K562 (cell line): ENCODE measurements at regions not wholly inside any gene's neighbourhood (a gene's known extent, or its start where the extent isn't known, plus 50 kb on each side); places are given as distances from the start of the nearest gene placed in this dataset.

Experiments
- ATAC-seq: fragments of 200-7000 bp; cut with Tn5 transposase; 3 replicates; pipeline ENCODE4 v1.9.1; 2020; ENCODE audit warnings: moderate library complexity
- BruUV-seq: library from RNA; stranded (reverse); fragments of 400-500 nt; replicated peaks from 2 replicates; lab custom pipeline; 2021; lab: Mats Ljungman, UMichigan
- CTCF ChIA-PET: fragments of 300-600 bp; formaldehyde crosslinking; extraction: SDS; loops from one replicate; lab custom pipeline; 2021; ENCODE audit warnings: low intra/inter-chr PET ratio; lab: Yijun Ruan, JAX
- POLR2A ChIA-PET: fragments of 300-600, 350-650 bp; sonication (Branson Sonifier 250); formaldehyde crosslinking; extraction: SDS; loops from one replicate; lab custom pipeline; 2021; ENCODE audit warnings: antibody characterized with exemption, inconsistent platforms; lab: Yijun Ruan, JAX
- DNase-seq, 4 experiments: peaks; one replicate each; pipeline versions ENCODE4 v3.0.0 to v3.0.0-alpha.2; 2011 to 2018; ENCODE audit warnings: low spot score in 3 of 4, mixed read lengths in 3 of 4; ENCODE audit errors: extremely low read depth in 1 of 4
- FAIRE-seq: peaks from 2 replicates; lab custom pipeline; 2011; peaks lifted over from hg19 to GRCh38; lab: Jason Lieb, UNC
- H2AFZ ChIP-seq: 2 replicates; pipeline ENCODE4 v1.6.0; 2011; ENCODE audit warnings: low read depth, low read length, control low read depth, inconsistent platforms
- H3K27ac ChIP-seq: fragments of 200-600 bp; 3 replicates; pipeline ENCODE4 v1.8.0; 2011; ENCODE audit warnings: low read depth, mild to moderate bottlenecking, control low read depth, inconsistent platforms, low read length, moderate library complexity, mixed read lengths; ENCODE audit errors: extremely low read depth
- H3K27me3 ChIP-seq, 2 experiments: fragments of 300-600 bp in 1 of 2; 2 replicates in 1 of 2; 3 replicates in 1 of 2; pipeline versions ENCODE4 v1.6.0 to v1.8.0; 2011; ENCODE audit warnings: inconsistent platforms in 2 of 2, low read length in 2 of 2, mild to moderate bottlenecking in 1 of 2, mixed read lengths in 1 of 2, moderate library complexity in 1 of 2; ENCODE audit not compliant: control insufficient read depth in 2 of 2, insufficient read depth in 2 of 2
- H3K36me3 ChIP-seq: fragments of 300-600 bp; 3 replicates; pipeline ENCODE4 v1.8.0; 2011; ENCODE audit warnings: mild to moderate bottlenecking, low read length, inconsistent platforms; ENCODE audit not compliant: control insufficient read depth, insufficient read depth
- H3K4me1 ChIP-seq, 2 experiments: fragments of 200-600 bp in 1 of 2; replicated peaks in 1 of 2; 2 replicates in 1 of 2; 3 replicates in 1 of 2; pipeline versions ENCODE4 v1.5.1 to v1.8.0; 2011; ENCODE audit warnings: inconsistent platforms in 2 of 2, low read length in 2 of 2, mild to moderate bottlenecking in 1 of 2, mixed read lengths in 1 of 2, moderate library complexity in 1 of 2; ENCODE audit not compliant: control insufficient read depth in 2 of 2, insufficient read depth in 2 of 2
- H3K4me2 ChIP-seq: 2 replicates; pipeline ENCODE4 v1.6.1; 2011; ENCODE audit warnings: low read length, control low read depth, inconsistent platforms, mixed read lengths; ENCODE audit not compliant: insufficient read depth
- H3K4me3 ChIP-seq: fragments of 200-600 bp; sonication (generic), shearing (Covaris generic); 2 replicates; pipeline ENCODE4 v1.5.1; 2016; ENCODE audit warnings: control low read depth, inconsistent platforms
- H3K79me2 ChIP-seq: fragments of 200-600 bp; 3 replicates; pipeline ENCODE4 v1.8.0; 2011; ENCODE audit warnings: low read length, inconsistent platforms; ENCODE audit not compliant: control insufficient read depth, insufficient read depth
- H3K9ac ChIP-seq, 2 experiments: 2 replicates each; pipeline versions ENCODE4 v1.6.0 to v1.6.1; 2011; ENCODE audit warnings: low read depth in 2 of 2, low read length in 2 of 2, control low read depth in 1 of 2, inconsistent platforms in 1 of 2, mild to moderate bottlenecking in 1 of 2, mixed read lengths in 1 of 2; ENCODE audit not compliant: insufficient read depth in 1 of 2
- H3K9me1 ChIP-seq: one replicate; pipeline ENCODE4 v1.6.0; 2011; ENCODE audit warnings: inconsistent platforms, mild to moderate bottlenecking, low read length, moderate library complexity; ENCODE audit not compliant: control insufficient read depth, insufficient read depth
- H3K9me3 ChIP-seq: replicated peaks from 2 replicates; pipeline ENCODE4 v1.5.1; 2011; ENCODE audit warnings: low read depth, low read length, inconsistent platforms; ENCODE audit not compliant: control insufficient read depth, insufficient read depth
- H4K20me1 ChIP-seq: replicated peaks from 2 replicates; pipeline ENCODE4 v1.6.1; 2011; ENCODE audit warnings: low read length, inconsistent platforms, mixed read lengths; ENCODE audit not compliant: control insufficient read depth, insufficient read depth
- ARID4B ChIP-seq: sonication (generic); formaldehyde crosslinking; IDR thresholded peaks from 2 replicates; pipeline ENCODE4 v1.8.0; 2022; ENCODE audit warnings: mild to moderate bottlenecking, missing genetic modification reagents
- BCOR ChIP-seq: fragments of 450-650 bp; IDR thresholded peaks from 2 replicates; pipeline ENCODE4 v1.6.1; 2016
- CBX3 ChIP-seq, 2 experiments: IDR thresholded peaks; 1 replicate in 1 of 2; 2 replicates in 1 of 2; pipeline ENCODE4 v1.6.1; 2012; ENCODE audit warnings: inconsistent platforms in 2 of 2, low read length in 2 of 2, borderline replicate concordance in 1 of 2, control low read depth in 1 of 2
- CHD4 ChIP-seq: fragments of 200-600 bp; sonication (generic); IDR thresholded peaks from 3 replicates; pipeline ENCODE4 v1.6.1; 2012; ENCODE audit warnings: low read depth, mild to moderate bottlenecking, mixed read lengths, low read length, inconsistent platforms; ENCODE audit not compliant: insufficient read depth, insufficient replicate concordance, poor library complexity, severe bottlenecking
- ETV1 ChIP-seq: fragments of 450-650 bp; conservative IDR thresholded peaks from 2 replicates; pipeline ENCODE4 v1.6.1; 2016; ENCODE audit warnings: missing genetic modification characterization, control low read depth, low read depth, missing compliant biosample characterization
- HDAC2 ChIP-seq: fragments of 450-650 bp; IDR thresholded peaks from 2 replicates; pipeline ENCODE4 v1.6.1; 2016; ENCODE audit warnings: mild to moderate bottlenecking
- RBM25 ChIP-seq: fragments of 200-400 bp; formaldehyde crosslinking; IDR thresholded peaks from 2 replicates; pipeline ENCODE4 v1.6.1; 2018; ENCODE audit warnings: low read length, low read depth, moderate library complexity; ENCODE audit not compliant: severe bottlenecking
- RCOR1 ChIP-seq, 2 experiments: IDR thresholded peaks; 2 replicates each; pipeline ENCODE4 v1.6.1; 2012; ENCODE audit warnings: low read depth in 2 of 2, low read length in 2 of 2, borderline replicate concordance in 1 of 2, improper control_type of control experiment in 1 of 2
- whole genome bisulfite sequencing: fragments of 100-300 bp; shearing (Covaris generic); methylation state at CpG from one replicate; pipeline ENCODE4 v1.1.6; 2016; ENCODE audit warnings: low coverage, mixed read lengths; ENCODE audit not compliant: insufficient coverage; ENCODE audit errors: missing lambda C conversion rate; 5-methylcytosine and 5-hydroxymethylcytosine counted together
- in situ Hi-C: fragments of 300-500 bp; cut with MboI; formaldehyde crosslinking; loops from 4 replicates; pipeline ENCODE4 v1.15.0; 2018; ENCODE audit warnings: inconsistent platforms, mixed read lengths
- intact Hi-C: fragments of 100-400 bp; cut with micrococcal nuclease; formaldehyde crosslinking; loops from 2 replicates; pipeline ENCODE4 v1.14.2; 2022
- TF ChIP-seq, protein P1 (sequence below), 2 experiments: fragments of 450-650 bp; IDR thresholded peaks; 2 replicates each; pipeline ENCODE4 v1.6.1; 2016; ENCODE audit warnings: mild to moderate bottlenecking in 2 of 2, borderline replicate concordance in 1 of 2, low read depth in 1 of 2, moderate library complexity in 1 of 2

DNA sequence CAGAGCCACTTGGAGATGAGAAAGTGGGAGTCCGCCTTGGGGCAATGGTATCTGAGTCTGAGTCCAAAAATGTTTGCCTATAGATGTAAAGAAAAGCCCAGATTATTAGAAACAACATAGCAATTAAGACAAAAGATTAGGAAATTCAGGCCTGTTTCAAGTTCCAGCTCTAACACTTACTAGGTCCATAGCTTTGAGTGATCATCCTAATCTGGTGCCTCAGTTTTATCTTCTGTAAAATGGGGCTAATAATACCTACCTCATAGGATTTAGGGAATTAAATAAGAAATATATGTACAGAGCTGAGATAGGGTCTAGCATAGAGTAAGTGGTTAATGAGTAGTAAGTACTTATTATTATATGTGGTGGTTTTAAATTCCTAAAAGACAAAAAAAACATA lies 58.6 kb upstream of the NLK start:
- Histone ChIP-seq H3K9me3 (no peaks in the 10 kb centered on the region), H3K27me3 (no peaks in the 10 kb centered on the region), H4K20me1 (no peaks in the 10 kb centered on the region), H3K9me1 (no peaks in the 10 kb centered on the region), H3K4me3 (no peak overlapping the region), H3K36me3 (no peaks in the 10 kb centered on the region), H3K4me2 (no peak overlapping the region; the same call in 1 of the 2 replicates), H3K27ac (no peak overlapping the region), H2AFZ (no peak overlapping the region), H3K9ac (no peak overlapping the region), H3K4me1 (peaks cover 47 to 66% of the 10 kb centered on the region in 2 experiments), H3K79me2 (no peaks in the 10 kb centered on the region)
- 57% methylated on average over 1 of the region's 1 CpG for WGBS
- in situ Hi-C loops, result no loop called here
- intact Hi-C loops, result no loop called here
- FAIRE-seq (no peak), ATAC-seq (no peak), DNase-seq (no peak)
- no TSS peak for BruUV-seq
- ChIA-PET CTCF (no interaction called here), POLR2A (interaction anchor here (0.8 kb wide), 1 partner anchor 17 kb away, joined by 3 read pairs; no protein-coding TSS in a partner anchor)
- TF ChIP-seq RBM25 (peak; percentile 98), CBX3 (IDR thresholded peaks at IDR 0.05; ENCODE audit: borderline replicate concordance in 1 of 2, low read length in 2 of 2) (0 out of 3 replicates have a peak, but pooled peaks of 1 of the 2 experiments have one; percentile 38), RCOR1 (IDR thresholded peaks at IDR 0.05; ENCODE audit: borderline replicate concordance in 1 of 2, low read depth in 2 of 2, low read length in 2 of 2) (peak in 1 of 2 experiments; percentile 49; a peak in 1 of 4 replicates), BCOR (peak; percentile 96), ARID4B (no peak), HDAC2 (peak; percentile 90), ETV1 (tag) (peak; percentile 22; the same call in 1 of the 2 replicates), CHD4 (peak; percentile 82)
- TF ChIP-seq, protein P1, sequence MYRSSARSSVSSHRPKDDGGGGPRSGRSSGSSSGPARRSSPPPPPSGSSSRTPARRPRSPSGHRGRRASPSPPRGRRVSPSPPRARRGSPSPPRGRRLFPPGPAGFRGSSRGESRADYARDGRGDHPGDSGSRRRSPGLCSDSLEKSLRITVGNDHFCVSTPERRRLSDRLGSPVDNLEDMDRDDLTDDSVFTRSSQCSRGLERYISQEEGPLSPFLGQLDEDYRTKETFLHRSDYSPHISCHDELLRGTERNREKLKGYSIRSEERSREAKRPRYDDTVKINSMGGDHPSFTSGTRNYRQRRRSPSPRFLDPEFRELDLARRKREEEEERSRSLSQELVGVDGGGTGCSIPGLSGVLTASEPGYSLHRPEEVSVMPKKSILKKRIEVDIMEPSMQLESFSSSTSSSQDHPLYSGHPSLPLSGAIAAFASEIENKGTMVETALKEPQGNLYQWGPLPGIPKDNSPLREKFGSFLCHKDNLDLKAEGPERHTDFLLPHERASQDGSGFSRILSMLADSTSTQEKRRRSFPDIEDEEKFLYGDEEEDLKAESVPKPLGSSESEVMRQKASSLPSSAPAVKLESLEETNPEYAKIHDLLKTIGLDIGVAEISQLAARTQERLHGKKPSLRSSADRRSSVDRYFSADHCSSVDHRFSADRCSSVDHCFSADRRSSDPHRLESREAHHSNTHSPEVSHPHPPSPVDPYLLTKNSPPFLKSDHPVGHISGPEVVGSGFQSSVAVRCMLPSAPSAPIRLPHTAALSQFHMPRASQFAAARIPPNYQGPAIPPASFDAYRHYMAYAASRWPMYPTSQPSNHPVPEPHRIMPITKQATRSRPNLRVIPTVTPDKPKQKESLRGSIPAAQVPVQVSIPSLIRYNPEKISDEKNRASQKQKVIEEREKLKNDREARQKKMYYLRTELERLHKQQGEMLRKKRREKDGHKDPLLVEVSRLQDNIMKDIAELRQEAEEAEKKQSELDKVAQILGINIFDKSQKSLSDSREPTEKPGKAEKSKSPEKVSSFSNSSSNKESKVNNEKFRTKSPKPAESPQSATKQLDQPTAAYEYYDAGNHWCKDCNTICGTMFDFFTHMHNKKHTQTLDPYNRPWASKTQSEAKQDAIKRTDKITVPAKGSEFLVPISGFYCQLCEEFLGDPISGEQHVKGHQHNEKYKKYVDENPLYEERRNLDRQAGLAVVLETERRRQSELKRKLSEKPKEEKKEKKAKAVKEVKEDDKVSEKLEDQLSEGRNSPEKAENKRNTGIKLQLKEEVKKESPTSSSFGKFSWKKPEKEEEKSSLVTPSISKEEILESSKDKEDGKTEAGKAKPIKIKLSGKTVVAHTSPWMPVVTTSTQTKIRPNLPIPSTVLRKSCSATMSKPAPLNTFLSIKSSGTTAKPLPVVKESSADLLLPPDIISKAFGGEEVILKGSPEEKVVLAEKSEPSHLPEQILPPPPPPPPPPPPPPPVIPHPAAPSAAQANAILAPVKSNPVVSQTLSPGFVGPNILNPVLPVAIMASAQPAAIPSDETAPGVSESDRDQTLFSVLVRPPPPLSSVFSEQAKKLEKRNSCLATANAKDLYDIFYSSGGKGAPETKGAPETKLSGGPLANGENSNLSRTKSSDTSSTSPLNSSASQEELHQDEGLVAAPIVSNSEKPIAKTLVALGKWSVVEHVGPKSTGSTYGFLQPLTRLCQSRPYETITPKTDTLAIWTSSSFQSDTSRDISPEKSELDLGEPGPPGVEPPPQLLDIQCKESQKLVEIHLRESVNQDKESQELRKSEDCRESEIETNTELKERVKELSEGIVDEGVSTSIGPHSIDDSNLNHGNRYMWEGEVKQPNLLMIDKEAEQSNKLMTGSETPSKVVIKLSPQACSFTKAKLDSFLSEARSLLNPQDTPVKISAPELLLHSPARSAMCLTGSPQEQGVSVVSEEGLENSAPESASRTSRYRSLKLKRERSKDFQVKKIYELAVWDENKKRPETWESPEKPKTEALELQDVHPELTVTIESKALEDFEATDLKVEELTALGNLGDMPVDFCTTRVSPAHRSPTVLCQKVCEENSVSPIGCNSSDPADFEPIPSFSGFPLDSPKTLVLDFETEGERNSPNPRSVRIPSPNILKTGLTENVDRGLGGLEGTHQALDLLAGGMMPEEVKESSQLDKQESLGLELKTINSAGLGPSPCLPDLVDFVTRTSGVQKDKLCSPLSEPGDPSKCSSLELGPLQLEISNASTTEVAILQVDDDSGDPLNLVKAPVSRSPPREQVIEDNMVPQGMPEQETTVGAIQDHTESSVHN (IDR thresholded peaks at IDR 0.05; ENCODE audit: borderline replicate concordance in 1 of 2, low read depth in 1 of 2), result 0 out of 4 replicates have a peak, but pooled peaks of 1 of the 2 experiments have one; percentile 54
